CMK (cell line): ENCODE measurements at regions not wholly inside any gene's neighbourhood (a gene's known extent, or its start where the extent isn't known, plus 50 kb on each side); places are given as distances from the start of the nearest gene placed in this dataset.

ENCODE experiments used
- DNase-seq: peaks from one replicate; pipeline ENCODE4 v3.0.0-alpha.2; 2010; ENCODE audit warnings: low read depth

DNA sequence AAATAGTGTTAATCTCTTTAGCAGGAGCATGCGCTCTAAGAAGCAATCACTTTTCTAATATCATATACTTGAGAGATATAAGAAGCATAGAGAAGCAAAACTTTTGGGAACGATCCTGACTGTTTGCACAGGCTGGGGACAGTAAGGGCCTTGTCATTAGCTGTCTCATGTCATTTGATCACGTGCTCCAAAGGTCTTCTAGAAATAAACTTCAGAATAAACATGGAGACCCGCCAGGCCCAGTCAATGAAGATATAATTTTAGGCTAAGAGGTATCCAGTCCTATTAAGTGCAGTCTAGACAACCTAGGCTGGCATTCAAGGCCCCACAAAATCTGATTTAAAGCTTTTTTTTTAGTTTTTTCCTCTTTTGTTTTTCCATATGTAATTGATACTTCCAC, 111.0 kb upstream of the APC start:
- no peak for DNase-seq

DNA sequence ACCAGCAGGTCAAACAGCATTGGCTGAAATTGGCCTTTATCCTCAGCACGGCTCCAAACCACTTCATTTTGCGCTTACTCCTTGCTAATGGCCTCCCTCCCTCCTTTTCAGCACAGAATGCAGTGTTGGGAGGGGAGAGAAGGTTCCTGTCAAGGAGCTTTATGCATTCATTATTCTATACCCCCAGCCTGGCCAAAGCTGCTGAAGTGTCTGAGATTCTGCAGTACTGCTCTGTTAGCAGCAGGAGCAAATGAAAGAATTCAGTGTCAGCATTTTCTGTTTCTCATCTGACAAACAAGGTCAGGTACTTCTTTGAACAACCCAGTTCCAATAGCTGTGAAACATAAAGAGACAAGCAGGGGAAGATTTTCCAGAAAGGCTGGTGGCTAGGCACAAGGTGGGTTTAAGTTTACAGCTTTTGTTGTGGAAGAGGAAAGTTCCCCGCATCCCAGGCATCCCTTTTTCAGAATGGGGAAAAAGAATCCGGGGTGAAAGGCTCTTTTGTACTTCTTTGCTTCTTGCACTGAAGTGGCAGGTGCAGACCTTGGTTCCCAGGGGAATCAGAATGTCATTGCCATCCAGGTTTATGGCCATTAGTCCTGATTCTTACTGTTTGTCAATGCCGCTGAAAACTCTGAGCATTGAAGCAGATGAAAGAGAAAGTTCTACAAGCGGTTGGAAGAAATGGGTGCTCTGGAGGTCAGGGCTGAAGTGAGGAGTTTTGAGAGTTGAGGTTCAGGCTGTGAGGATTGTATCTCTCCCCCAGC, 109.3 kb upstream of the APC start:
- no peak for DNase-seq

DNA sequence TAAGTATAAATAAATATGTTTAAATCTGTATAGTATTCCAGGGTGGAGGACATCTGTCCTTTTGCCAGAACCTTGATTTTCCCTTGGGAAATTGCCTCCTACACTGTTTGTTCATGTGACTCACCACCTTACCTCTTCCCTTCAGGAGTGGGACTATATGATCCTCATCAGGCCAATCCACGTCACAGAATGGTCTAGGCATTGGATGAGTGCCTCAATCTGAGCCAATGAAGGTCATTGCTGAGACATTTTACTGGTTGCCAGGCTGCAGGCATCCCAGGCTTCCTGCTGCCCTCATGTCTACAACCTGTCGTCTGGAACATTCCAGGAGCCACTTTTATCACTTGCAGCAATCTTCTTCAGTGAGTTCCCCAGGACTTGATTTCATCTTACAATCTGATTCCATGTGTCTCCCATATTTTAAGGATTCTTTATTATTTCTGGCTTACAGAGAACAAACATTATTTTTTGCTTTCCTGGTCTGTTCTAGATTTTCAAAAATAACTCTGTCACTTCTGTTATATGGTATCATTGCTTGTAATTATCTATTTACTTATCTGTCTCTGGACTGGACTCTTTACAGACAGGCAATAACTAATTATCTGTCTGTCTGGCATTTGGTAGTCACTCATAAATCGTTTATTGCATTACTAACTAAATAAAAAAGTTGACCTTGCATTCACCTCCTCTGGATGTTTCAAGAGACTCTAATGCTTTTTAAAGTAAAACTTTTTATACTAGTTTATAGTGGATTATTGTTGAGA, 107.3 kb upstream of the APC start:
- DNase-seq: no peak

DNA sequence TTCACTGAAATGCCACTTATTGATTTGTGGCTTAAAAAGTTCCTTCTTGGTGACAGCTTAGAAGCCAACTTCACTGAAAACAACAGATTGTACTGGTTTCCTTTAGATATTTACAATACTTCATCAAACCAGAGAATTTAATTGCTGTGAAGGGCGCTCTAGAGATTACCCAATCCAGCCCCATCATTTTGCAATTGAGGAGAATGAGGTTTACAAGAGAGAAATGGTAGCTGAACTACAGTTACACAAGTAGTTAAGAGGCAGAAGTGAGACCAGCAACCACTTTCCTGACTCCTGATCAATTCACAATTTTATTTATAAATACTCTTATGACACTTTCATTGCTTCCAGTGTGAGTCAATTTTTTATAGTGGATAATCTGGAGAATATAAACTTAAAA, 103.5 kb upstream of the APC start:
- no peak for DNase-seq

DNA sequence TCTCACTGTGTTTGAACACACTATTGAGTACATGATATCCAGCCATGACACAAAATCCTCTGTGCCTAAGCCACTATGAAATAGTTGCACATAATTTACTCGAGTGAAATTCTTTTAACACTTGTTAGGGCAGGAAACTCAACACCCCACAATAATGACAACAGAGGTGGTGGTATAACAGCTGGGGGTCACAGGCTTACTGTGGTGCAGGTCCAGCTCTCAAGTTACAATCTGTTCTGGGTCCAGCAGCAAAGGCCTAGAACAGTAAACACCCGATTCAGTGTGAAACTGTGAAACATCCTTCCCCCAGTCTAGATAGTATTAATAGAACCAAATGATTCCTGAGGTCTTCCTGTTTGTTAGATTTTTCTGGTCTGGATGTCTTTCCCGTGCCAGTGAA, 102.9 kb upstream of the APC start:
- DNase-seq: no peak

DNA sequence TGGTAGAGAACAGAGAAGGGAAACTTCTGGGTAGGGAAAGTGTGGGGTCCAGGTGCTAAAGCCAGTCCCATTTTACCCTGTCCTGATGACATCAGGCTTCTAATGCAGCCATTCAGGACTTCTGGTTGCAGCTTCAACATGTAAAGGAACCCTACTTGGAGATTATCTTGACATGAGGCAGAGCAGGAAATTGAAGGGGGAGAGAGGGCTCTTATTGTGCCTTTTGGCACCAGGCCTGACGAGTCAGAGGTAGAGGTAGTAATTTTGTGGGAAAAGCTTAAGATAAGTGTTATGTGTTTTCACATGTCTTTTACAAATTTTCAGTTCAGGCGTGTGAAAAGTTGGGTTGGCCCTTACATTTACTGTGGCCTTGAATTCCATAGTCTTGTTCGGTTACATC, 102.4 kb upstream of the APC start:
- no peak for DNase-seq

DNA sequence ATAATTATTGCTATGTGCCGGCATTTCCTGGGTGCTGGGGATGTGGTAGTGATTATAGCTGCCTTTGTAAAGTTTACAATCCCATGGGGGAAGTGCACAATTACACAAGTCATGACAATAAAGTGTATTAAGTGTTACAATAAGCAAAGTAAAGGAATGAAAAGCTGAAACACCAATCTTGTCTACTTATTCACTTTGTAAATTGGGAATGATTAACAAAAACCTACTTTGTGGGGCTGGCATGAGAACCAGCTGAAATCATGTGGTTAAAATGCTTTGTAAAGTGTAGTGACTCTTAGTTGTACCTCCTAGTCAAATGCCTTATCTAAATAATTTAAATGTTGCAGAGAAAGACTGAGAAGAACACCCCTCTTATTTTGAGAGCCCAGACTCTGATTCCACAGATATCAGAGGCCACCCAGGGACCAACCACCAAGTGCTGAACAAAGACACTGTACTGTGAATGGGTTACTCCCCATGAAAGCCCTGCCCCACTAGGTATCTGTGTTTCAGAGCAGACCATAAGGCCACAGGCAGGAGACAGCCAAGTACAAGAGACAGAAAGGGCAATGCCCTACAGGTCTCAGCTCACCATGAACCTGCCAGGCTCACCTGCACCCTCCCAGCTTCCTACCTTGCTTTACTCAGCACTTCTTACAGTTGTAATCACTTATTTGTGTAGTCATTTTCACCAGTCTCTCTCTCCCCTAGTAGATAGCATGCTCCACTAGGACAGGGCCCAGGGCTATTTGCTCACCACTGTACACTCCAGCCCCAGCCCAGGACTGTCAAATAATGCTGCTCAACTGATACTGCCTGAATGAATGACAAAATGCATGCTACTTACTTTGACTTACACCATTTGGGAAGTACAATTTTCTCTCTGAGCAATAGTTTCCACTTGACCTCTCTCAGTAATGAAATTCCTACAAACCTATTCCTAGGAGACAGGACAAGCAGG, 101.6 kb upstream of the APC start:
- no peak for DNase-seq

DNA sequence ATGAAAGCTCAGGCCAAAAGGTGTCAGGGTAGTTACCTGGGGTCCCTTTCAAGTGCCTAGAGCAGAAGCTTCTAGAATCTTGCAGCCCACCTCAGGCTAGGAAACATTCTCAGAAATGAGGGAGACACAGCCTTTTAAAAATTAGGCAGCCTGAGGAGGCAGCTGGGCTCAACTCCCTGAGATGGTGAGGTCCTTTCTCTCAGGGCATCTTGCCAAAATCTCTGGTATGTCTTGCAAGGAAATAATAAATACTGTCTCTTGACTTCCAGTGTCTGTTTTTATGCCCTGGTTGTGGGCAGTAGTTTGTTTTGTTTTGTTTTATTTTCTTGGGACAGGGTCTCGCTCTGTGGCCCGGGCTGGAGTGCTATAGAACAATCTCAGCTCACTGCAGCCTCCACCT, 100.9 kb upstream of the APC start:
- DNase-seq: no peak

DNA sequence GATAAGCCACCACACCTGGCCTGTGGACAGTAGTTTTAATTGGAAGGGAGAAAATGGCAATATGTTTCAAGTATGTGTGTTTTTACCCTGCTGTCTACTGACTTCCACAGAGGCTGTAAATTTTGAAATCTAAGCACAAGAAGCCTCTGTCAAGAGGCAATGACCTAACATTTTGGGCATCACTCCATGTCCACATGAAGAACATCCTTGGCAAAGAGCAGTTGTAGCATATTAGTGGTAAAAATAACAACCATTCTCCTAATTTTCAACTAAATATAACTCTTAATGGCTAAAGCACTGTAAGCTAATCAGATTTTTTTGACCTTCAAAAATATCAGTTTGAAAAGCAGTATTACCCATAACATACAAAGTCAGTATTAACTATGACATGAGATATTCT, 100.3 kb upstream of the APC start:
- DNase-seq: no peak

DNA sequence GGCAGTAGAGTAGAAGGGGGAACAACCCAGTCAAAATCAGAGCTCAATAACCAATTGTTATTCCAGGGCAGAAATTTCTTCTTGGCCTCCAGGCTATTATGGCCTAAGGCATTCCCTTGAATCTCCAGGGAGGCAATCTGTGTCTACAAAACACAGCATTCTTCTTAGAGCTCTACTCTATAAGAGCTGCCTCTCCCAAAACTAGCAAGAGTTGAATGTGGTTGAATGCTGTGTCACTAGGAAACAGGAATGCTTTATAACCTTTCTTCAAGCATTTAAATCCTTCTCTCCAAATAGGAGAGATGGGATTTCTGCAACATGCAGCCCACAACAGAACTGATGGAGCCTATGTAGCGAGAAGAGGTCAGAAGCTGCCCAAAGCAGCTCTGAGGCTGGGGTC, 97.1 kb upstream of the APC start:
- no peak for DNase-seq

DNA sequence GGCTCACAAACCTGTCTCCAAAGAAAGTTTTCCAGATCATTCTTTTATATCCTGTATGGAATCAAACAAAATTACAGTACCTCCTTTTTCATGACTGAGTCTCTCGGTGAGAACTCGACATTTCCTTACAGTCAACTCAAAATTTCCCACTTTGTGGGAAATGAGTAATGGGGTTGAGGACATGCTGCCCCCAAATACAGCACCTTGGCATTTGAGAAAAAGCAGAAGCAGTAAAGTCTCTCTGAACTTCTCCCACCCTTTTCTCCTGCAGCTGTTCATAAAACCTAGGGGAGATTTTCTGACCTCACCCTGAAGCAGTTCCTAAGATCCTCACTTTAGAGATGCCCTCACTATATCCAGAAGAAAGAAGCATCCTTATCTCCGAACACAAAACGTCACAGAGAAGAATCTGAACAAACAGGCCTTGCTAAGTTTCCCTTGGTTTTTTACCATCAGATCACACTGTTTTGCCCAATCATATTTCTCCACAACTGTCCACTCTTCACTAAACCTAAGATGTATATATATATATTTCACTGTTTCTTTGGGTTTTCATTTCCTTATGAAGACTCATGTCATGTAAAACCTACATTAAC, 96.1 kb upstream of the APC start:
- DNase-seq: no peak

DNA sequence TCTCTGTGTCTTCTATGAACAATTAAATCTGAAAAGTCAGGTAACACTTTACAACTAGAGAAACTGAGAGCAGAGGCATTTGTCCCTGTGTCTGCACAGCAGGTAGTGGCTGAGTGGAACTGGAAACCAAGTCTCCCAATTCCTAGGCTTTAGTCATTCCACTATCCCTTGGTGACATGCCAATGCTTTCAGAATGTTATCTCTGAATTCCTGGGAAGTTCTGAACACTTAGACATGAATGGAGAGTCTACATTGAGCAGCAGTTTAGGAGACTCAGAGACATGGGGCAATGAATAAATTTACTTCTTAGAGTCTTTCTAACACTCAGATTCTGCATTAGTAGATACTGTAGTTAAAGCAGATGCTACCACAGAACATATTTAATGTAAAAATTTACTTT, 94.8 kb upstream of the APC start:
- DNase-seq: no peak

DNA sequence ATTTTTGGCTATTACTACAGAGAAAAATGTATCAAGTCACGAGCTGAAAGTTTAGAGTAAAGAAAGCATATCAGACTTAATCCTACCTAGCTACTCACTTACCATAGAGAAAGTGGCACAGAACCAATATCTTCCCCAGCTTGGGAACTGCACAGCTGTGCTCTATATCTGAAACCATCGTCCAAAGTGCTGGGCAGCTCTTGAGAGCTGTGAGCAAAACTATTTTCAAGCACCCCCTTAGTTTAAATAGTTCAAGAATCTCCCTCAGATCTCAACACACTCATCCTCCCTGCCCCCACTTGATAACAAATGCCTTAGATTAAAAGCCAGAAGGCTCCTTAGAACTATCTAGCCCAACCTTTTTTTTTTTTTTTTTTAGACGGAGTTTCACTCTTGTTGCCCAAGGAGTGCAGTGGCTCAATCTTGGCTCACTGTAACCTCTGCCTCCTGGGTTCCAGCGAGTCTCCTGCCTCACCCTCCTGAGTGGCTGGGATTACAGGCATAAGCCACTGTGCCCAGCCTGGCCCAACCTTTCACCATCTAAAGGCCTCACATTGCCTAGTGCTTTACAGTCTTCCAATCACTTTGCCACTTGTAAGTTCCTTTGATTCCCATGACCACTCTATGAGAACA, 94.2 kb upstream of the APC start:
- DNase-seq: no peak

DNA sequence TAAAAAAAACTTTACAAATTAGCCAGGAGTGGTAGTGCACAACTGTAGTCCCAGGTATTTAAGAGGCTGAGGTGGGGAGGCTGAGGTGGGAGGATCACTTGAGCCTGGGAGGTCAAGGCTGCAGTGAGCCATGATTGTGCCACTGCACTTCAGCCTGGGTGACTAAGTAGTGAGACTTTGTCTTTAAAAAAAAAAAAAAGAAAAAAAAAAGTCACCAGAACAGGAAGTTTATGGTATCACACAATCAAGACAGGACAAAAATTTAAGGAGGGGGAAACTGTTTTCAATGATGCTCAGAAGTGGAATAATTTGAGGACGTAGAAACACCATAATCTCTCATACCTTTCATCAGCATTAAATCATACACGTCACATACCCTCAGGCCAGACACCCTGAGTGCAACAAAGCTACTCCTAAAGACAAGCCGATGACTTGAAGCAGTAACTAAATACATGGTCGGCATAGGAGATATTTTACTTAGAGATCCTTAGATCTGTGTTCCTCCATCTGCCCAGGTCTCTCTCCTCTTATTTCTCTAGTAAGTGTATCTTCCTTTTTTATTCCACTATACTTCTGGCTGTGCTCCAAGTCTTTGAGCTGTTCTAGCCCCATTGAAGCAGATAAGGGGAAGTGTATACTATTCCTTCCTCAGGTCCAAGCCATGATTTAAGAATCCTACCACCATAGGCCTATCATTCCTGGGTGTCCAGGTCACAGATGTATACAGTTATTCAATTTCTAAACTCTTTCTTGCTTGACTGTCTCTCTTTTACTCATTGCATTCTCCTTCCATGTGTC, 91.3 kb upstream of the APC start:
- DNase-seq: no peak

DNA sequence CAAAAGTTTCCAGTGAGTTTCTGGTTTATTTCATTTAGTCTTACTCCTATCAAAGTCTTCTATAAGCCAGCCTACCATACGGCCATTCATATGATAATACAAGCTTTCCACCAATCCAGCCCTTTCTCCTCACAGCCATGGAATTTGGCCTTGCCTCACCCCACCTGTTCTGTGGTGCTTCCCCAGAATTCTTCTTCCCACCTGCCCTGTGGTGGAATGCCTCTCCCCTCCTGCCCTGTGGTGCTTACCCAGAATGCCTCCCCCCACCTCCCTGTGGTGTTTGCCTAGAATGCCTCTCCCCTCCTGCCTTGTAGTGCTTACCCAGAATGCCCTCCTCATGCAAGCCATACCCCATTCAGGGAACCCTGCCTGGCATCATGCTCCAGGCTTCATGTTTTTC, 90.3 kb upstream of the APC start:
- DNase-seq: no peak

DNA sequence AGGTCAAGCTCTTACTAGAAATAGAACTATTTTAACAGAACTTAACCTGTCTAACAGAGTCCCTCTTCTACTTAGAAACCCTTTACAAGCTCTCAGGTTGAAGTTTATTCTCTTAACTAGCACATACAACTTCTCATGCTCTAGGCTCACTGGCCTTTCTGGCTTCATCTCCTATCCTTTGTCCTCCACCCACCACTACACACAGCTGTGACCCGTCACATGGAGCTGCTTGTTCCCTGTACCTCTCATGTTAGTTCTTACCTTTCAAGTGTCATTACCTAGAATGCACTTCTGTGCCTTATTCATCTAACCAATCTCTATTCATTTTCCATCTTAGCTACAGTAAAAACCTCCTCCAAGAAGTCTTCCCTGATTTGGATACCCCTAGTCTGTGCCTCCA, 89.4 kb upstream of the APC start:
- no peak for DNase-seq

DNA sequence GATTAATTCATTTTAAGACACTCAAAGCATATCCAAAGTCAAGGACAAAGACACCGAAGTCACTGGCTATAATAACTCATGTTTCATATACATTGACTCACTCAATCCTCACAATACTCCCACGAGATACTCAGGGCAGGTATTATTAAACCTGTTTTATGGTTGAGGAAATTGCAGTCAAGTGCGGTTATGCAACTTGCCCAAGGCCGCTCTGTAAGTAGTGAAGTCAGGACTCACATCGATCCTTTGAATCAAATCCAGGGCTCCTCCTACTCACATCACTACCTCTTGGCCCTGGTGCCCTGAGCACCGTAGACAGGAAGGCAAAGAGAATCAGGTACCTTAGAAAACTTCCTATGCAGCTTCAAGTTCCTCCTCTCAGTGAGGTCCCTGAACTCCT, 87.8 kb upstream of the APC start:
- no peak for DNase-seq

DNA sequence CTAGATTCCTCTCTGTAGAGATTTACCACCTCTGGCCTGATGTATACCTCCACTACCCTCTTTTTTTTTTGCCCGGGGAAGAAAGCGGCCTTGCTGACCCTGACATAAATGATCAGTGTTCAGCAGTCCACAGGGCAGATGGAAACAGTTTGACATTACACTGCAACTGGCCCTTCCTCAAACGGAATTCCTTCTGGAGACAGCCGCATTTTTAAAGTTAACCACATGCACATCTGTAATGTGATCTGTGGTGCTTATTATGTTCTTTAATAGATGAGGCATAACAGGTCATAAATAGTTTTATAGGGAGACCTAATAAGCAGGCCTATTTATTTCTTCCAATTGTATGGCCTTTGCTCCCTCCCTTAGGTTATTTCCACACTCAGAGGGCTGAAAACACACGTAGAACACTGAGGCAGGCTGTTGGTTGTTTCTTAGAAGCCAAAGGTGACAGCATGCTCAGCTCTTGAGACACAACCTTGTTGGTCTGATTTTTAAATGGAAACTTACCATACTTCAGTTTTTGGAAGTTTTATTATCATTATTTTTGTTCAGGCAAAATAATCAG, 84.0 kb upstream of the APC start:
- DNase-seq: no peak

DNA sequence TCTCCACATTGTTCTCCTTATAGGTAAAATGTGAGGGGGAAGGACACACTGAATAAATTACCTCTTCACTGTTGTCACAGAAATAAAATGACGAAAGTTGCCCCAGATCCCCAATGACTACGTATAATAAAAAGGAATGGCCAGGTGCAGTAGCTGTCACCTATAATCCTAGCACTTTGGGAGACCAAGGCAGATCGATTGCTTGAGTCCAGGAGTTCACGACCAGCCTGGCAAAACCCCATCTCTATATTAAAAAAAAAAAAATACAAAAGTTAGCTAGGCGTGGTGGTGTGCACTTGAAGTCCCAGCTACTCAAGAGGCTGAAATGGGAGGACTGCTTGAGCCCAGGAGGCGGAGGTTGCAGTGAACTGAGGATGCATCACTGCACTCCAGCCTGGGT, 82.2 kb upstream of the APC start:
- DNase-seq: no peak

DNA sequence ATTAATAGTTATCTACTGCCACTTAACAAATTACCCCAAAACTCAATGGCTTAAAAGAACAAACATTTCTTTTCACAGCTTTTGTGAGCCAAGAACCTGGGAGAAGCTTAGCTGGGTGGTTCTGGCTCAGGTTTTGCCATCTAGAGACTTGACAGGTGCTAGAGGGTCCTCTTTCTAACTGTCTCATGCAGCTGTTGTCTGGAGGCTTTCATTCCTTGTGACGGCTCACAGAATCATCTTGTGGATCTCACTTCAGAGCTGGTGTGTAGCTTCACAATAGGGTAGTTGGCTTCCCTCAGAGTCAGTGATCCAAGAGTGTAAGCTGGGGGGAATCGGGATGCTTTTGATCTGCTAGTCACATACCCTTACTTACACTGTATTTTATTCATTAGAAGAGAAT, 81.2 kb upstream of the APC start:
- DNase-seq: no peak

DNA sequence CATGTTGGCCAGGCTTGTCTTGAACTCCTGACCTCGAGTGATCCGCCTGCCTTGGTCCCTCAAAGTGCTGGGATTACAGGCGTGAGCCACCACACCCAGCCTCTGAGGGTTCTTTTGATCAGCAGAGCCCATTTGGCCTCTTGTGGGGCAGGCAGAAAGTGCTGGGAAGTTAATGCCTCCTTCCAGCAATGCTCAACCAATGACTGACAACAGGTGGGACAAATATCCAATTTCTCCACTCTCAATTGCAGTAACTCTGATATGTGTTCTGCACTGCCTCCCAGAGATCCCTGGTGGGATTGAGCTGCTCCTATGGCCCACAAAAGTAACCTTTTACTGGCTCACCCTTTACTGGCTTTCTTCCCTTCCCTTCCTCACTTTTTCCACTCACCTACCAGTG, 79.9 kb upstream of the APC start:
- DNase-seq: no peak
